ENCODE measurements at regions not wholly inside any gene's neighbourhood (a gene's known extent, or its start where the extent isn't known, plus 50 kb on each side); places are given as distances from the start of the nearest gene placed in this dataset.
A peak's percentile ranks its signal among the peaks of the same experiment; 100 is the strongest.

DNA sequence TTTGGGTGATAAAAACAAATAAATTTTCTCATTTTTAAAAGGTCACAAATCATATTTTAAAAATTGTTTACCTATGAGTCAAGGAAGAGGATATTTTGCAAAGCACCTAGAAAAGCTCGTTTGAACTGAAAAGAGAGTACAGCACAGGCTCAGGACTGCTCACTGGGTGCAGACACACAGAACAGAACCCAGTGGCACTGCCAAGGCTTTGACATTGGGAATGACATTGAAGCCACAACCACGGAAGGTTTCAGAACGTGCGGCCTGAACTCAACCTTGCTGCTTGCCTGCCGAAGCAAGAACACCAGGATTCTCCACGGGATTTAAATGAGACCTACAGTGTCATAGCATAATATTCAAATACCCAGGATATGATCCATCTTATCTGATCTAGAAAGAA is 597.1 kb upstream of the B3GAT1 start:
- 73 to 83% methylated on average over 6 of the region's 6 CpGs for WGBS, 2 donors
- TF ChIP-seq CTCF (IDR thresholded peaks at IDR 0.05) = no peak
- TF ChIP-seq POLR2A (IDR thresholded peaks at IDR 0.05) = no peak
- no peak for DNase-seq (ENCODE audit: low spot score in 2 of 2)
- no peak overlapping the region for H3K4me3 ChIP-seq (ENCODE audit: low read depth, poor library complexity, severe bottlenecking)
- intact Hi-C loops (cut with DNase I; ENCODE audit: low total_unique reads) = no loop called here

- no peak overlapping the region for H3K4me3 ChIP-seq (ENCODE audit: low read depth, poor library complexity, severe bottlenecking)
- DNase-seq (ENCODE audit: low spot score in 2 of 2) = no peak
- intact Hi-C loops (cut with DNase I; ENCODE audit: low total_unique reads) = no loop called here
- TF ChIP-seq POLR2A (IDR thresholded peaks at IDR 0.05) (no peak), CTCF (IDR thresholded peaks at IDR 0.05) (no peak)
- 88% methylated on average over 4 of the region's 4 CpGs for WGBS, 2 donors
These were observed 596.4 kb upstream of the B3GAT1 start for GRCh38 chr11:135008412-135008811.

DNA sequence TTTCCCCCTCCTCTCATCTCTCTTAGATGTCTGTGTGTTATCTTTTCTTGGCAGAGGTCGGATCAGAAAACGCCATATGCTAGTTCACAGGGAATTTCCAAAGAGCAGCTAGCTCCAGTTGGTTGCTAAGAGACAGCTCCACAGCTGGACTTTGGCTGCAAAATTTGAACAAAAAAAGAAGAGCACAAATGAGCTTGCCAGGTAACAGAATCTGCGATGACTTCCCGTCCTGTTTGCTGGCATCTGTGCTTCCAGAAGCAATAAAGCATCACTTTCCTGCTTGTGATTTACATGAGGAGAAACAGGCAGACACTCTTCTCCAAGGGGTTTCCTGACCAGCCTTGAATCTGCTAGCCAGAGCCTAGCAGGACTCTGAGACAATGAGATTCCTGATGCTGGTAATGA is 596.0 kb upstream of the B3GAT1 start:
- 5 to 15% methylated on average over 4 of the region's 4 CpGs for WGBS, 2 donors
- intact Hi-C loops (cut with DNase I; ENCODE audit: low total_unique reads) = no loop called here
- TF ChIP-seq CTCF (IDR thresholded peaks at IDR 0.05) (no peak), POLR2A (IDR thresholded peaks at IDR 0.05) (no peak)
- DNase-seq (ENCODE audit: low spot score in 2 of 2) = no peak
- H3K4me3 ChIP-seq (ENCODE audit: low read depth, poor library complexity, severe bottlenecking) = no peak overlapping the region

DNA sequence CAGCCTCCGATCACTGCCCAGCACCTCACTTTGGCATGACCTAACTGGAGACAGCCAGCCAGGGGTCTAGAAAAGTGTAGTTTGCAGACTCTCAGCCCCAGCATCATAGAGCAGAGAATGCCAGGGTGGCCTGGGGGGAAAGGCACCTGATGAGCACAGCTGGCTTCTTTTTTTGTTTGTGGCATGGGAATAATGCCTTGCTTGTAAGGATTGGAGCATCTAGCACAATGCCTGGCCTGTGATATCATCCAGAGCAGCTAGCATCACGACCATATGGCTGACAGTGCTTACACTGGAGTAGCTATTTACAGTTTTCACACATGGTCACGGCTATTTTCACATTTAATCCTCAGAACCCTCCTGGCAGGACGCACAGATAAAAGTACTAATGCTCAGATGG is 594.8 kb upstream of the B3GAT1 start:
- peak in 1 of 2 donors; percentile 49 for DNase-seq (ENCODE audit: low spot score in 2 of 2)
- no peak overlapping the region for H3K4me3 ChIP-seq (ENCODE audit: low read depth, poor library complexity, severe bottlenecking)
- TF ChIP-seq CTCF (IDR thresholded peaks at IDR 0.05) (no peak), POLR2A (IDR thresholded peaks at IDR 0.05) (no peak)
- WGBS, 2 donors = 61 to 69% methylated on average over 4 of the region's 4 CpGs
- intact Hi-C loops (cut with DNase I; ENCODE audit: low total_unique reads) = no loop called here

DNA sequence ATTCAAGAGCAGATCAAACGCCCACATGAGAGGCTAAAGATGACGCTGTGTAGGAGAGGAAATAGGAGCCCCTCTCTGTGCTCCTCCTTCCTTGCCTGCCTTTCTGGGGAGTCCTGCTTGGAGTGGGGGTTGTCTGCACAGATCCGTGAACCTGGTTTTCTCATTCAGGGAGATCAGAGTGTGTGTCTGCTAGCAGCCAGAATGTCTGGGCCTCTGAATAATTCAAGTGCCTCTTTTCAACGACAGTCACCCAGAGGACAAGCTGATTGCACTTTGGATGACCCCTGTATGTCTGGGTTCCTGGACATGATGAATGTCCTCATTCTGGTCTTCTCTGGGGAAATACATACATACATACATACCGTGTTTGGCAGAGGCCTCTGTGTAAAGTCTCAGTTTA is 592.5 kb upstream of the B3GAT1 start:
- 36 to 41% methylated on average over 5 of the region's 5 CpGs for WGBS, 2 donors
- intact Hi-C loops (cut with DNase I; ENCODE audit: low total_unique reads) = no loop called here
- TF ChIP-seq POLR2A (IDR thresholded peaks at IDR 0.05) (no peak), CTCF (IDR thresholded peaks at IDR 0.05) (no peak)
- H3K4me3 ChIP-seq (ENCODE audit: low read depth, poor library complexity, severe bottlenecking) = no peak overlapping the region
- DNase-seq (ENCODE audit: low spot score in 2 of 2) = no peak

DNA sequence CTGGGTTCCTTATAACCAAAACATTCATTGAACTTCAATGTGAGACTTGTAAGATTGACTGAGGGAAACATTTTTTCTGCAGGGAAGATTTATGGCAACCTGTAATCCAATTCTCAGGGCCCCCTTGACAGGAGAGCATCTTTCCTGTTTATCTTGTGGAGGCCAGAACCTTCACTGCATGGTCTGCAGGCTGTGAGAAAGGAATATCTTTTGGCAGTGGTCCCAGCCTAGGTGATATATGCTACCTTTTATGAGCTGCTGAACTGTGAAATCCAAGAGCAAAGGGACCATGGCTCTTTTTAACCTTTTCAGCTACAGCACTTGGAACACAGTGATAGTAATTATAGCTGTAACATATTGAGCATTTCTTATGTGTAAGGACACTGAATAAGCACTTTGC is 590.2 kb upstream of the B3GAT1 start:
- no peak for TF ChIP-seq CTCF (IDR thresholded peaks at IDR 0.05)
- no peak for TF ChIP-seq POLR2A (IDR thresholded peaks at IDR 0.05)
- intact Hi-C loops (cut with DNase I; ENCODE audit: low total_unique reads) = no loop called here
- no peak overlapping the region for H3K4me3 ChIP-seq (ENCODE audit: low read depth, poor library complexity, severe bottlenecking)
- DNase-seq (ENCODE audit: low spot score in 2 of 2) = no peak

Measured in lower leg skin (tissue), 4 donors.